Epidermal melanocyte (primary cell): ENCODE measurements at regions not wholly inside any gene's neighbourhood (a gene's known extent, or its start where the extent isn't known, plus 50 kb on each side); places are given as distances from the start of the nearest gene placed in this dataset.
"Not testable (repeated sequence)": the region's sequence is repeated elsewhere in the genome, so short reads cannot be mapped to it uniquely, and the experiment has no call there.

Source experiments
- DNase-seq: peaks from one replicate; pipeline ENCODE4 v3.0.0; 2011; ENCODE audit warnings: low spot score; ENCODE audit not compliant: insufficient read length

DNA sequence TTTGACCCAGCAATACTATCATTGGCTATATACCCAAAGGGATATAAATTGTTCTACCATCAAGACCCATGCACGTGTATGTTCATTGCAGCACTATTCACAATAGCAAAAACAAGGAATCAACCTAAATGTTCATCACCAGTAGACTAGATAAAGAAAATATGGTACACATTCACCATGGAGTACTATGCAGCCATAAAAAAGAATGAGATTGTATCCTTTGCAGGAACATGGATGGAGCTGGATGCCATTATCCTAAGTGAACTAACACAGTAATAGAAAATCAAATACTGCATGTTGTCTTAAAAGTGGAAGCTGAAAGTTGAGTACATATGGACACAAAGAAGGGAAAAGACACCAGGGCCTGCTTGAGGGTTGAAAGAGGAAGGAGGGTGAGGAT lies 803.1 kb upstream of the PCDH10 start:
- DNase-seq: no peak

DNA sequence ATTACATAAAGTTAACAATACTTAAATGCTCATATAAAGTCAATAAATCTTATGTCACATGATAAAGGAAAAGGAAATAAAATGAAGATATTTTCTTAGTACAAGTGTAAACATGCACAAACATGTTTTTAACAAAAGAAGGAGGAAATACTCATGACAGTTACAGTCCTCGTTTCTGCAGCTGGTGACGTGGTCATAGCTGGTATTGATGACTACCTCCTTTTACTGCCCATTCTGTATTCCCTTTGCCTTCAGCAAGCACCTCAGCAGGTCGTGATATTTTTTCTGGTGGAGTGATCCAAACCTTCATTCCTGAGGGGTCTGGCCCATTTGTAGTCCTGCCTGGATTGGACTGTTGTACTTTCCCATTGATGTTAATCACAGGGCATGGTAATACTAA lies 797.5 kb upstream of the PCDH10 start:
- DNase-seq: not testable (repeated sequence)

DNA sequence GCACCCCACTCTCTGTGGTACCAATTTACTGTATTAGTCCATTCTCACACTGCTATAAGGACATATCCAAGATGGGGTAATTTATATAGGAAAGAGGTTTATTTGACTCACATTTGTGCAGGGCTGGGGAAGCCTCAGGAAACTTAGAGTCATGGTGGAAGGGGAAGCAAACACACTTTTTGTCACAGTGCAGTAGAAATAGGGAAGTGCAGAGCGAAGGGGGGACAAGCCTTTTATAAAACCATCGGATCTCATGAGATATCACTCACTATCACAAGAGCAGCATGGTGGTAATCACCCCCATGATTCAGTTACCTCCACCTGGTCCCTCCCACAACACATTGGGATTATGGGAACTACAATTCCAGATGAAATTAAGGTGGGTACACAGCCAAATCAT lies 766.9 kb upstream of the PCDH10 start:
- DNase-seq: no peak

DNA sequence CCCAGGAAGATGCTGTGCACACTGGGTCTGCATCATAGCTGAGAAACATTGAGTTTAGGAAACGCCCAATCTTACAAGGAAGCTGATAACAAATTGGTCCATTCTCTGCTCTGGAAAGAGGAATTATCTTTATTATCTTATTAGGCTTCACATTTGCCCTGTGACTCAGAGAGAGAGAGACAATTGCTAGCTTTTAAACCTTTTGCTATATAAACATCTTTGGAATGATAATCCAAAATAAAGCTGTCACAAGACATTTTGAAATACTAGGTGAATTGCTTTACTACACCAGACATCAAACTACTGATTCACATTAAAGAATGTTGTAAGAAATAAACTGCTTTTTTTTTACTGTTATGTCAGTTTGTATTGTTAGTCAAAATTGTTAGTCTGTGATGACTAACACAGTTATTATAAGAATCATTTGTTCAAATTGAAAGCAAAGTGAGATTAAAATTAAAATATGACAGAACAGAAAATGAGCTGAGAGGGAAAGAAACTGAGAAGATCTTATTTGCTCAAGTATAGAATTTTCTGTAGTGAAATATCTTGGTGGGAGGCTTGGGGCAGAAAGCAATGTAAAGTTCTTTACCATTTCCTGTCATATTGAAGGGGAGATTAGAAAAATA lies 765.4 kb upstream of the PCDH10 start:
- no peak for DNase-seq

DNA sequence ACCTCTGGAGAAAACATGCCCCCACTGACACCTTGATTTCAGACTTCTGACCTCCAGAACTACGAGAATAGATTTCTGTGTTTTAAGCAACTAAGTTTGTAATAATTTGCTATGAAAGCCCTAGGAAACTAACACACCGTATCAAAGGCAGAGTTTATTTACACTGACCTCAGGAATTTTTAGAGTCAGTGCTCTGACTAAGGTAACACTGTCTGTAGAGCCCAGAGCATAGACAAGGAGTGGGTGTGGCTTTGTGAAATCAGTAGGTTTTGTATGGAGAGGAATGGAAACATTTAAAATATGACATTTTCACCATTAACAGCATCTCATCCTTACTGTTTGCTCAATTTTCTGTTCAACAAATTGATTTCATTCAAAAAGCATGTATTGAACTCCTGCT lies 764.4 kb upstream of the PCDH10 start:
- no peak for DNase-seq

DNA sequence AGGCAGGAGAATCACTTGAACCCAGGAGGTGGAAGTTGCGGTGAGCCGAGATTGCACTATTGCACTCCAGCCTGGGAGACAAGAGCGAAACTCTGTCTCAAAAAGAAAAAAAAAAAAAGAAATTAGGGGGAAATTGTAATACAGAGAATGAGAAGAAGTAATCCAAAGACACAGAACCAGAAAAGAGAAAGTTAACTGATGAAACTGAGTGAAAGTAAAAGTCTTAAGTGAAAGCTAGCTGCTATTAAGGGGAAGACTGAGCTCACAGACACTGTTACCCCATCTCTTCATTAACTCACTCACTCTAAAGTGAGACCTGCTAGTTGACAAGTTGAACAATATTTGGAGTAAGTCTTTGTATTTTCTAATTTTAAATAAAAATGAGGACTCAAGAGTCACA lies 763.0 kb upstream of the PCDH10 start:
- no peak for DNase-seq

DNA sequence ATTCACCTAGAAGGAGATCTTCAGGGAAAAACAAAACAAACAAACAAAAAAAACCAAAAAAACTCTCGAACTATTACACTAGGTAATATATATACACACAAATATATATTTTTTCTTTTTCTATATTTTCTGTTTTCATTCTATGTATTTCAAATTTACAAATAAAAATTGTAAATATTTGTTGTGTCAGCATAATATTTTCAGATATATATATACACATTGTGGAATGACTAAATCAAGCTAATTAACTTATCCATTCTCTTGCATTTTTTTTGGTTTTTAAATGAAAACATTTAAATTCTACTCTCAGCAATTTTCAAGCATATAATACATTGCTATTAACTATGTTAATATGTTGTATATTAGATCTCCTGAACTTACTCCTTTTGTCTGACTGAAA lies 762.0 kb upstream of the PCDH10 start:
- DNase-seq: no peak

DNA sequence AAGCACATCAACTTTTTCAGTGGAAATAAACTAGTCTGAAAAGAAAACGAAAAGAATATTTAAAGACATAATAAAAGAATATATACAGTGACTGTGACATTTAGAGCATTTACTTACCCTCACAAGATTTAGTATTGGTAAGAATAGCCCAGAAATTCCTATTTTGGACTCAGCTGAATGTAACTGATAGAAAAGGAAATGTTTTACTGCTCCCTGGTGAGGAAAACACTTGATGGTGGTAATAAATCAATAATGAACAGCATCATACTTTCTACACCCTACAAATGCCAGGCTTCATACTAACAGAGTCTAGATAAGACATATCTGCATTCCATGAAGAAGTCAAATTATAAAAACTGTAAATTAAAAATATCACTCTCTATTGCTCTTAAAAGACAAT lies 753.5 kb upstream of the PCDH10 start:
- no peak for DNase-seq

DNA sequence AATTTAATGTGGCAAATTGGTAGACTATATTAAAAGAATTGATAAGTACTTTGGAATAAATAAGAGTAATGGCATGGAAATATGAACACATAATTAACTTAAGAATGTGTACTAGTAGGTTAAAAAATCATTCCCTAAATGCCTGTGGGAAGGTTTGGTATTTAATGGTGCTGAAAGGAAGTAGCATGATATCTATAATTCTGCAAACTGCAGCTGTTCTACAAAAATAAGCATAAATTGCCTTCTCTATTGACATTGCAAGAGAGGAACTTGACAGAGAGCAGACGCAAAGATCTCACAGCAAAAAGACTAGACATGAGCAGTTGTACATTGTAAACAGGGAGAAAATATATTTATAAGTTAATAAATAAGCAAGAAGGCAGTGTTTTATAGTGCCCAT lies 752.5 kb upstream of the PCDH10 start:
- no peak for DNase-seq

DNA sequence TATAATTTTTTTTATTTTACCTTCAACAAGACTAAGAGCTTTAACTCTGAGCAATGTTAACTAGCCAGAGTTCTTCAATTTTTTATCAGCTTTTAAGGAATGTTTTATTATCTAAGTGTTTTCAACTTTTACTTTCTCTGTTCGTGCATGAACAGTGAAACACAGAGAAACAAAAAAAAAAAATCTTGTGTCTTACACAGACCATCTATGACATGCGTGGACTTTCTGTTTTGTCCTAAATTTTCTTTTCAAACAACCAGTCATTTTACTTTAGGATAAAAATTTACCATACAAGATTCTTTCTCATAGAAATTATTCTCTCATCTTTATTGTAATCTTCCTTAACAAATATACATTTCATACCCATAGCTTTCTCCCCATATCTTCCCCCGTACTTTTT lies 731.9 kb upstream of the PCDH10 start:
- DNase-seq: no peak

DNA sequence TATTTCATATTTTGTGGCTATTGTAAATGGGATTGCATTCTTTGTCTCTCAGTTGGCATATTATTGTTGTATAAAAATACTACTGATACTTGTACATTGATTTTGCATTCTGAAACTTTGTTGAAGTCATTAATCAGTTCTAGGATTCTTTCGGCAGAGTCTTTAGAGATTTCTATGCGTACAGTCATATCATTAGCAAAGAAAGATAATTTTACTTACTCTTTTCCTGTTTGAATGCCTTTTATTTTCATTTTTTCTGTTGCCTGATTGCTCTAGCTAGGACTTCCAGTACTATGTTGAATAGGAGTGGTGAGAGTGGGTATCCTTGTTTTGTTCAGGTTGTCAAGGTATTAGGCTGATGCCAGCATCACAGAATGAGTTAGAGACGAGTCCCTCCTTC lies 722.0 kb upstream of the PCDH10 start:
- no peak for DNase-seq

DNA sequence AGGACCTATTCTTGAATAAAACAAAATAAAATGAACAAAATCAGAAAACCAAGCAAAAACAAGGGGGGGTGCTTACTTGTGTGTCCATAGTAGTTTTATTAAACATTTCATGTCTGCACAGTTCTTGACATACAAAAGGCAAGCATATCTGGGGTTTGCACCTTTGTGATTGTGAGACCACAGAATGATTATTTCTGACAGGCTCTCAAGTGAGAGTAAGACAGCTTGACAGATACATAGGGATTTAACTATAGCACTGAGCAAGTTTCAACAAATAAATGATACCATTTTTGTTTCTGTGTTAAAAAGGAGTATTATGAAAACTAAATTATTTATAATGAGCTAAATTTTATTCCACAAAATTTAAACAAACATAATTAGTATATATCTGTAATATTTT lies 712.0 kb upstream of the PCDH10 start:
- no peak for DNase-seq

DNA sequence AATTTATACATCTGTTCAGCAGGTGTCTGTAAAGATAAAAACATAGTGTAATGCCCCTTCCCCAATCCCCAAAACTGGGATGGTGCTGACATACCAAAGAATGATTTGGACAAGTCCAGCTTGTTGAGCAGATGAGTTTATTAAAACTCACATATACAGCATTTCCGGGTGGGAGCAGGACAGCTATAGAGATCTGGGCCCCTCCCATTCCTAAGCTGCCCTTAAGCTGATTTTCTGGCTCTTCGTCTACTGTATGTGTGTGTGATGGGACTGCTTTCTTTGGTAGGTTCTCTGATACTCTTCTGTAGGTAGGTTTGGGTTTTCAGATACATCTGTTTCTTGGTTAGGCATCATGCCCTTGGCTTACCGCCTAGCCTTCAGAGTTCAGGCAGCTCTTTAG lies 703.7 kb upstream of the PCDH10 start:
- no peak for DNase-seq

DNA sequence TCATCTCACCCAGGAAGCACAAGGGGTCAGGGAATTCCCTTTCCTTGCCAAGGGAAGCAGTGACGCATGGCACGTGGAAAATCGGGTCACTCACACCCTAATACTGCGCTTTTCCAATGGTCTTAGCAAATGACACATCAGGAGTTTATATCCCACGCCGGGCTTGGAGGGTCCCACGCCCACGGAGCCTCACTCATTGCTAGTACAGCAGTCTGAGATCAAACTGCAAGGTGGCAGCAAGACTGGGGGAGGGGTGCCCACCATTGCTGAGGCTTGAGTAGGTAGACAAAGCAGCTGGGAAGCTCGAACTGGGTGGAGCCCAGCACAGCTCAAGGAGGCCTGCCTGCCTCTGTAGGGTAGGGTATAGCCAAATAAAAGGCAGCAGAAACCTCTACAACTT lies 691.1 kb upstream of the PCDH10 start:
- DNase-seq: not testable (repeated sequence)

DNA sequence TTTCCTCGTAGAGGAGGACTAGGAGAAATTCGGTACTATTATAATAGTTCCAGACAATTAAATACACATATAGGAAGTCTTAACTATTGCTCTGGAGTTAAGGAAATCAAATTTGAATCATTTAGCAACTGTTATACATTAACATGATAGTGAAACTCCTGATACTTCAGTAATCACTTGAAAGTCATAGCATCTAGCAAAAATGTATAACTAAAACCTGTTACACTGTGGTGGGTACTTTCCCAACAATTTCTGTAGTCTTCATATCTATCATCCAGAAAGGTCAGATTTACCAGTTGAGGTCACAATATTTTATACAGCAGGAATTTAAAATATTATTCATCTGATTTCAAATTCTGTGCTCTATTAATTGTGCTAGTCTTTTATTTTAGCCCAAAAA lies 669.6 kb upstream of the PCDH10 start:
- DNase-seq: no peak

DNA sequence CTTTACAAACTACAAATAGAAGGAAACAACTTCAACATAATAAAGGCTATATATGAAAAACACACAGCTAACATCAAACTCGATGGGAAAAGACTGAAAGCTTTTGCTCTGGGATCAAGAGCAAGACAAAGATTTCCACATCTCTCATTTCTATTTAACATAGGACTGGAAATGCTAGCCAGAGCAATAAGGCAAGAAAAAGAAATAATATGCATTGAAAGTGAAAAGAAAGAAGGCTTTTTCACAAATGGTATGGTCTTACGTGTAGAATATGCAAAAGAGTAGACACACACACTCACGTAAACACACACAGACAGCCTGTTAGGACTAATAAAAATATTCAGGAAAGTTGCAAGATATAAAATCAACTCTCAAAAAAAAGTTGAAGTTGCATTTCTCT lies 660.5 kb upstream of the PCDH10 start:
- no peak for DNase-seq

DNA sequence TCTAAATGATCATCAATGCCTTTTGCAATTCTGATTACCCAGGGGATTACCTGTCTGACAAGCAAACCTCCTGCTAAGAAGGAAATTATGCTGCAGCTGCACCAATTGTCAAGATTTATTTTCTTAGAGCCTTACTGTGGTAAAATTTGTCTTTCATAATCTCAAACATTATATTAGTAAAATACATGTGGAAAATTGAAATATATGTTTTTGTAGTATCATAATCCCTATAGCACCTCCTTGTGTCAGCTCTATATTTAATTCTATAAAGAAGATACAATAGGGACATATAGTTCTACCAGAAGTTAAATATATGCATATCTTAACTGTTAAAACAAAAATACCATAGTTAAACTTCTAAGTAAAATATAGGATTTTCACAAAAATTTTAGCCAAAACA lies 655.6 kb upstream of the PCDH10 start:
- DNase-seq: no peak

DNA sequence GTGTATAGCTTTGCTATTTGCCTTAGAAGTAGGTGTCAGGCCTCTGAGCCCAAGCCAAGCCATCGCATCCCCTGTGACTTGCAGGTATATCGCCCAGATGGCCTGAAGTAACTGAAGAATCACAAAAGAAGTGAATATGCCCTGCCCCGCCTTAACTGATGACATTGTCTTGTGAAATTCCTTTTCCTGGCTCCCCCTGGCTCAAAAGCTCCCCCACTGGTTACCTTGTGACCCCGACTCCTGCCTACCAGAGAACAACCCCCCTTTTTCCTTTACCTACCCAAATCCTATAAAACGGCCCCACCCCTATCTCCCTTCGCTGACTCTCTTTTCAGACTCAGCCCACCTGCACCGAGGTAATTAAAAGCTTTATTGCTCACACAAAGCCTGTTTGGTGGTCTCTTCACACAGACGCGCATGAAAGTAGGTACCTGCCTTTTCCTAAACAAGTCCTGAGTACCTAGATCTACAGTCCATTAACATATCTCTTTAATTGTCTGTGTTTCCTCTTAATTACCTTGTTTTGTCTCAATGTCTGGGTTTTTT lies 653.8 kb upstream of the PCDH10 start:
- DNase-seq: not testable (repeated sequence)

DNA sequence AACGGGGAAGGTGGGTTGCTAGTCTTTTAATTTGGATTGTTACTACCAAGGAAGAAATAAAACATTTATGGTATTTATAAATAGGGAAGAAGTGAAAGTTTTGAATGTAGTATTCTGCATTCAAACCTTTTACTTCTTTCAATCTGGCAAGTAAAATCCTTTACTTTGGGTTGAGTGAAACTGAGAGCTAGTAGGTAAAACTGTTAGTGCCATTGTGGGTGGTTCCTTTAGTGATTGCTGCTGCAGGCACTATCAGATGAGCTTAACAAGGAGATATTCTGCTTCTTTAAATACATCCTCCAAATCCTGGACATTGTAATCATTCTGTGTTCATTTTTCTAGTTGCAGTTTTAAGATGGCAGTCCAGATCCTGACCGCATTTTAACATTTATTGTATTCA lies 650.9 kb upstream of the PCDH10 start:
- no peak for DNase-seq

DNA sequence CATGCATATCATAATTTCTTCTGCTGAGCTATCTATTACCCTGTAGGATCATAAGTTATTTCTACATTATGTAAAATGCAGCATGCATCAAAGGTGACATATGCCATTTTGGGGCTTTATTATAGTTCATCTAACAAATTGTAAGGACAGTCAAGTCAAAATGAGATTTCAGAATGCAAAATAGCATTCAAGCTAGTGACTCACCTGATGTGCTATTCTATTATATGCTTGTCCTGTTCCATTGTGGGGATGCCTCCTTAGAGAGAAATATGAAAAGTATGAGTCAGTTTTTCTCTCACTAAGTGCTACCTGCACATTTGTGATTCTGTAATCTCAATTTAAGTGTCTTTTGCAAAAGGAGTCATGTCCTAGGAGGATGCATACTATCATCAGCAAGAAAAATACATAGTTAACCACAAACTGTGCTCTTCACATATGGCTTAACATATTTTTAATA lies 647.0 kb upstream of the PCDH10 start:
- no peak for DNase-seq

DNA sequence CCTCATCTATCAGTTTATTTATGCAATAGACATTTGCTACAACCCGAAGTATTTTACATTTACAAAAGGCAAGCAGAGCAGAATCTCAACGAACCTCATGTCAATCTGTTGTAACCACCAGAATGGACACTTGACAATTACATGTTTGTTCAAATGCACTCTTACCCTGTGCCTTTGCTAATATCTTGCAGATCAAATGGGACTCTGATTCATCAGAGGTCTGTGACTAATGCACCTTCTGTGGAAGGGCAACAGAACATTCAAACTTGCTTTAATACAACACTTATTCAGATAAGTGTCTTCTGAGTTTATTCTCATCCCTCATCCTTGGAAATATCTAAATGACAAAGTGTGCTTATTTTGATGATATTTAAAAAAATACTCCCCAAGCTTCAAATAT lies 644.7 kb upstream of the PCDH10 start:
- no peak for DNase-seq

DNA sequence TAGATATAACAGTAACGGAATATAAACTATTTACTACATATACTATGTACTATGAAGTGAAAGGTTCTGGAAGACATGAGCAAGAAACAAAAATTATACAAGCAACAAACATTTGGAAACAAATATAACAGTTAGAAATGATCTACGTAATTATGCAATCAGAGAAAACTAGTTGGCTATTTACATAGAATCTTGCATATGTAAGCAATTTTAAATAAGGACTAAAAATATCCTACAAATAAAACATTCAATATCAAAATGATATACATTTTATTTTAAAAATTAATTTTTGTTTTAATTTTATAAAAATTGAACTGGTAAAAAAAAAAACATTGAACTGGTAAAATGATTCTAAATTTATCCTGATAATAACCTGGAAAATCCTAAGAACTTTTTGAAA lies 642.5 kb upstream of the PCDH10 start:
- no peak for DNase-seq

DNA sequence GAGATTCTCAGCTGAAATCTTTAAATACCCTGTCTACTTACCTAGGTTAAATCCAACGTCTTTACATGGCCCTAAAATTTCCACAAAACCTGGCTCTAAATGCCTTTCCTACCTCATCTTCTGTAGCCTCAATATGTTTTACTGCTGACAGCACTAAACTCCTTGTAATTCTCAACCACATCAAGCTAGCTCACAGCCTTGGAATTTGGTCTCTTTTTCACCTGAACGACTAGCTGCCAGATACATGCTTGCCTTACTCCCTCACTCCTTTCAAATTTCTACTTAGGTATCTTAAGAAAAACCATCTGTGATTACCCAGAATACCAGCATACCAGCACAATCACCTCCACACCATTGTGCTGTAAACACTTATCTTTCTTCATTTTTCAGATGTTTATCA lies 635.6 kb upstream of the PCDH10 start:
- no peak for DNase-seq

DNA sequence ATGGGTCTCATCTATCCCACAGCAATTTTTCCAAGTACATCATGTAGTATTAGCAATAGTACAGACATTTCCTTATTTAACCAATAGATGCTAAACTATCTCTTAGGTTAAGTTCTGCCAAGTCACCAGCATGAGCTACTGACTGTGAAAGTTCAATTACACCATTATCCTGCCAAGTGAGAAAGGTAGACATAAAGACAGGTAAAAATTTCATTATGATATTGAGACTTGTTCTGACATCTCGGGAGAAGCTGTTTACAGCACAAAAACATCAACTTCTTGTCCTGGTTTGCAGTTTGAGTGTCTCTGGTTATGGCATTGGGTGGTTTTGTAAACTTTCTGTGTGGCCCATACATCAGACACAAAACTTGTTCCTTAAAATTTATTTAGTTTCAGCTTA lies 622.4 kb upstream of the PCDH10 start:
- DNase-seq: no peak
